GM21360 (cell line): ENCODE measurements at regions not wholly inside any gene's neighbourhood (a gene's known extent, or its start where the extent isn't known, plus 50 kb on each side); places are given as distances from the start of the nearest gene placed in this dataset.
"Not testable (repeated sequence)": the region's sequence is repeated elsewhere in the genome, so short reads cannot be mapped to it uniquely, and the experiment has no call there.

ENCODE experiments used
- ATAC-seq: cut with Tn5 transposase; IDR thresholded peaks from one replicate; pipeline ENCODE4 v1.9.1; 2021; ENCODE audit warnings: mild to moderate bottlenecking, moderate library complexity; ENCODE audit not compliant: unreplicated experiment

- no peak for ATAC-seq
Measured at GRCh38 chr2:65626831-65627230, 194.4 kb upstream of the SPRED2 start.

GRCh38 chr2:65625982-65626381 lies 193.6 kb upstream of the SPRED2 start:
- ATAC-seq, result no peak

- no peak for ATAC-seq
Measured at GRCh38 chr2:65622951-65623535, 190.6 kb upstream of the SPRED2 start.

GRCh38 chr2:65622499-65622898 lies 190.1 kb upstream of the SPRED2 start:
- ATAC-seq, result no peak

GRCh38 chr2:65620524-65620923 lies 188.1 kb upstream of the SPRED2 start:
- ATAC-seq, result no peak

GRCh38 chr2:65620026-65620425 lies 187.6 kb upstream of the SPRED2 start:
- no peak for ATAC-seq

GRCh38 chr2:65615602-65616001 lies 183.2 kb upstream of the SPRED2 start:
- no peak for ATAC-seq

GRCh38 chr2:65613968-65614555 lies 181.7 kb upstream of the SPRED2 start:
- ATAC-seq, result no peak

- ATAC-seq, result no peak
Measured at GRCh38 chr2:65611488-65611887, 179.1 kb upstream of the SPRED2 start.

GRCh38 chr2:65608916-65609315 lies 176.5 kb upstream of the SPRED2 start:
- no peak for ATAC-seq

- no peak for ATAC-seq
Measured at GRCh38 chr2:65608466-65608865, 176.1 kb upstream of the SPRED2 start.

- no peak for ATAC-seq
Measured at GRCh38 chr2:65607662-65608305, 175.4 kb upstream of the SPRED2 start.

- ATAC-seq, result peak; percentile 37
Measured at GRCh38 chr2:65605743-65606058, 173.3 kb upstream of the SPRED2 start.

GRCh38 chr2:65605058-65605742 lies 172.8 kb upstream of the SPRED2 start:
- peak; percentile 29 for ATAC-seq

GRCh38 chr2:65604246-65604645 lies 171.8 kb upstream of the SPRED2 start:
- no peak for ATAC-seq

GRCh38 chr2:65602603-65603235 lies 170.3 kb upstream of the SPRED2 start:
- no peak for ATAC-seq

GRCh38 chr2:65600871-65601270 lies 168.5 kb upstream of the SPRED2 start:
- not testable (repeated sequence) for ATAC-seq

GRCh38 chr2:65600351-65600750 lies 168.0 kb upstream of the SPRED2 start:
- ATAC-seq, result not testable (repeated sequence)

- no peak for ATAC-seq
Measured at GRCh38 chr2:65599693-65600092, 167.3 kb upstream of the SPRED2 start.

- no peak for ATAC-seq
Measured at GRCh38 chr2:65598996-65599395, 166.6 kb upstream of the SPRED2 start.

GRCh38 chr2:65598264-65598663 lies 165.9 kb upstream of the SPRED2 start:
- ATAC-seq, result no peak

- no peak for ATAC-seq
Measured at GRCh38 chr2:65595630-65596029, 163.2 kb upstream of the SPRED2 start.
